GM12874 (cell line): ENCODE measurements at regions not wholly inside any gene's neighbourhood (a gene's known extent, or its start where the extent isn't known, plus 50 kb on each side); places are given as distances from the start of the nearest gene placed in this dataset.

Source experiments
- TF ChIP-seq, protein P1 (sequence below): IDR thresholded peaks from 2 replicates; pipeline ENCODE4 v1.5.1; 2011; ENCODE audit warnings: low read depth, mild to moderate bottlenecking, control low read depth, low read length, moderate library complexity; ENCODE audit not compliant: insufficient read depth

GRCh38 chr20:6924681-6925080 is 157.2 kb downstream of the BMP2 start:
- TF ChIP-seq, protein P1, sequence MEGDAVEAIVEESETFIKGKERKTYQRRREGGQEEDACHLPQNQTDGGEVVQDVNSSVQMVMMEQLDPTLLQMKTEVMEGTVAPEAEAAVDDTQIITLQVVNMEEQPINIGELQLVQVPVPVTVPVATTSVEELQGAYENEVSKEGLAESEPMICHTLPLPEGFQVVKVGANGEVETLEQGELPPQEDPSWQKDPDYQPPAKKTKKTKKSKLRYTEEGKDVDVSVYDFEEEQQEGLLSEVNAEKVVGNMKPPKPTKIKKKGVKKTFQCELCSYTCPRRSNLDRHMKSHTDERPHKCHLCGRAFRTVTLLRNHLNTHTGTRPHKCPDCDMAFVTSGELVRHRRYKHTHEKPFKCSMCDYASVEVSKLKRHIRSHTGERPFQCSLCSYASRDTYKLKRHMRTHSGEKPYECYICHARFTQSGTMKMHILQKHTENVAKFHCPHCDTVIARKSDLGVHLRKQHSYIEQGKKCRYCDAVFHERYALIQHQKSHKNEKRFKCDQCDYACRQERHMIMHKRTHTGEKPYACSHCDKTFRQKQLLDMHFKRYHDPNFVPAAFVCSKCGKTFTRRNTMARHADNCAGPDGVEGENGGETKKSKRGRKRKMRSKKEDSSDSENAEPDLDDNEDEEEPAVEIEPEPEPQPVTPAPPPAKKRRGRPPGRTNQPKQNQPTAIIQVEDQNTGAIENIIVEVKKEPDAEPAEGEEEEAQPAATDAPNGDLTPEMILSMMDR = no peak

GRCh38 chr20:6925744-6926278 is 158.3 kb downstream of the BMP2 start:
- TF ChIP-seq, protein P1 = no peak

- TF ChIP-seq, protein P1 = peak; percentile 56
Observed at GRCh38 chr20:6940048-6940447, 172.6 kb downstream of the BMP2 start.

DNA sequence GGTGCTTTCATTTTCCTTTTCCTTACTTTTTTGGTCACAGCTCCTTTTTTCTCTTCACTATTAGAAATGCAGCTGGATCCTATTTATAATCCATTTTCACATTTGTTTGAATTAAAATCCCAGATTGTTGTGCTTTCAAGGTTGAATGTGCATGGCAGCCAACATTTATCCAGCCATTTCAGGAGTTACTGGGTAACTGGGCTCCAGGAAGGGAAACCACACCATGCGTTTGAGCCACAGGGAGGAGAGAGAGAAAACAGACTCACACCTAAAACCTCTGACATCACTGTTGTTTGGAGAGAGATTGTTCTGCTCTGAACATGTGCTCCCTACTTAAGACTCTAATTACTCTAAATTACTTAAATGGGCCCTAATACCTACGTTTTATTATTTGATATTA is 173.4 kb downstream of the BMP2 start:
- TF ChIP-seq, protein P1 = no peak

DNA sequence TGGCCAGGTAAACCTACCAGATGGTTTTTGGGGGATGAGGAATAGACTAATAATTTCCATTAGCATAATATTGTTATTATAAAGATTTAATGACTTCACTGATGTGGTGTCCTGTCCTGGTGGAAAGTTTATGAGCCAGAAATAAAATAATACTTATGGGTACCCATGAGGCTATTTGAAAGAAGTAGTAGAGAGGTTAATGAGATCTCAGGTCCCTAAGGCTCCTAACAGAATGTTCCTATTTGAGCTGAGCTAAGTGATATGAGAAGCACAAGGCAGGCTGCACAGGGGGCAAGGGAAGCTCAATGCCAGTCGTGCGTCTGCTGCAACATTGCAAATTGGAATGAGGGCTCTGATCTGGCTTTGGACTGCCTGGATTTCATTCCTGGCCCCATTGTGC is 174.1 kb downstream of the BMP2 start:
- TF ChIP-seq, protein P1 = no peak

- TF ChIP-seq, protein P1 = no peak
Observed at GRCh38 chr20:6942266-6942665, 174.8 kb downstream of the BMP2 start.

- TF ChIP-seq, protein P1 = no peak
Observed at GRCh38 chr20:6944292-6944691, 176.8 kb downstream of the BMP2 start.
